ENCODE measurements at regions not wholly inside any gene's neighbourhood (a gene's known extent, or its start where the extent isn't known, plus 50 kb on each side); places are given as distances from the start of the nearest gene placed in this dataset.

- TF ChIP-seq, protein P1, sequence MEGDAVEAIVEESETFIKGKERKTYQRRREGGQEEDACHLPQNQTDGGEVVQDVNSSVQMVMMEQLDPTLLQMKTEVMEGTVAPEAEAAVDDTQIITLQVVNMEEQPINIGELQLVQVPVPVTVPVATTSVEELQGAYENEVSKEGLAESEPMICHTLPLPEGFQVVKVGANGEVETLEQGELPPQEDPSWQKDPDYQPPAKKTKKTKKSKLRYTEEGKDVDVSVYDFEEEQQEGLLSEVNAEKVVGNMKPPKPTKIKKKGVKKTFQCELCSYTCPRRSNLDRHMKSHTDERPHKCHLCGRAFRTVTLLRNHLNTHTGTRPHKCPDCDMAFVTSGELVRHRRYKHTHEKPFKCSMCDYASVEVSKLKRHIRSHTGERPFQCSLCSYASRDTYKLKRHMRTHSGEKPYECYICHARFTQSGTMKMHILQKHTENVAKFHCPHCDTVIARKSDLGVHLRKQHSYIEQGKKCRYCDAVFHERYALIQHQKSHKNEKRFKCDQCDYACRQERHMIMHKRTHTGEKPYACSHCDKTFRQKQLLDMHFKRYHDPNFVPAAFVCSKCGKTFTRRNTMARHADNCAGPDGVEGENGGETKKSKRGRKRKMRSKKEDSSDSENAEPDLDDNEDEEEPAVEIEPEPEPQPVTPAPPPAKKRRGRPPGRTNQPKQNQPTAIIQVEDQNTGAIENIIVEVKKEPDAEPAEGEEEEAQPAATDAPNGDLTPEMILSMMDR (conservative IDR thresholded peaks at IDR 0.05; ENCODE audit: low read depth, low read length): no peak
- TF ChIP-seq EZH2phosphoT487 (IDR thresholded peaks at IDR 0.05; ENCODE audit: borderline replicate concordance, low read length): no peak
Measured at GRCh38 chr13:106087201-106087600, 448.3 kb downstream of the EFNB2 start.
